LHCN-M2 (cell line): ENCODE measurements at regions not wholly inside any gene's neighbourhood (a gene's known extent, or its start where the extent isn't known, plus 50 kb on each side); places are given as distances from the start of the nearest gene placed in this dataset.
"Not testable (repeated sequence)": the region's sequence is repeated elsewhere in the genome, so short reads cannot be mapped to it uniquely, and the experiment has no call there.

Experiments
- DNase-seq: peaks from one replicate; pipeline ENCODE4 v3.0.0-alpha.2; 2012; ENCODE audit warnings: low read depth

DNA sequence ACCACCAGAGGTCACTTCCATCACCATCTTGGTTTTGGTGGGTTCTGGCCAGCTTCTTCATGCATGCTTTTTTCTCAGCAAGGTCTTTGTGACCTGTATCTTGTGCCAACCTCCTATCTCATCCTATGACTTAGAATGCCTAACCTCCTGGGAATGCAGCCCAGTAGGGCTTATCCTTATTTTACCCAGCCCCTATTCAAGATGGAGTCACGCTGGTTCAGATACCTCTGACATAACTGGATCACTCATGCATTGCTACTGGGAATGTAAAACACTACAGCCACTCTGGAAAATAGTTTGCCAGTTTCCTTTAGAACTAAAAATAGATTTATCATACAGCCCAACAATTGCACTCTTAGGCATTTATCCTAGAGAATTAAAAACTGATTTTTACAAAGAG is 219.2 kb downstream of the IRS1 start:
- DNase-seq, result no peak

- no peak for DNase-seq
Measured at GRCh38 chr2:226579519-226579918, 220.1 kb downstream of the IRS1 start.

GRCh38 chr2:226578879-226579278 is 220.7 kb downstream of the IRS1 start:
- DNase-seq, result peak; percentile 87

- peak; percentile 72 for DNase-seq
Measured at GRCh38 chr2:226578373-226578772, 221.2 kb downstream of the IRS1 start.

- DNase-seq, result peak; percentile 59
Measured at GRCh38 chr2:226575928-226576327, 223.7 kb downstream of the IRS1 start.

DNA sequence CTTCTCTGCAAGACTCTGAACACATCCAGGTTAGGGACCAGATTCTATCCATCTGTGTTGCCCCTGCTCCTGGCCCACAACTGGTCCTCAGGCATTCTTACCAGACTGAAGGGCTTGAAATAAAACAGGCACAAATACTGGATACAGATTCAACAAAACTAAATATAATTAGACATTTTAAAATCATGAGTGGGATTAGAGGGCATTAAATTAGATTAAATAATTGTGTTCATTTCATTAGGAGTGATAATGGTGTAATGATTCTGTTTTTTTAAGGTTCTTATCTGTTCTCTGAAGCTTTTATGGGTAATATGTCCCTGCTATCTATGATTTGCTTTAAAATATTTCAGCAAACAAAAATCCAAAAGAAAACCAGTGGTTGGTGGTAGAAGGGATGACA is 226.5 kb downstream of the IRS1 start:
- no peak for DNase-seq

GRCh38 chr2:226564667-226565066 is 235.0 kb downstream of the IRS1 start:
- no peak for DNase-seq

- DNase-seq, result no peak
Measured at GRCh38 chr2:226561962-226562361, 237.7 kb downstream of the IRS1 start.

GRCh38 chr2:226560325-226560724 is 239.3 kb downstream of the IRS1 start:
- DNase-seq, result no peak

DNA sequence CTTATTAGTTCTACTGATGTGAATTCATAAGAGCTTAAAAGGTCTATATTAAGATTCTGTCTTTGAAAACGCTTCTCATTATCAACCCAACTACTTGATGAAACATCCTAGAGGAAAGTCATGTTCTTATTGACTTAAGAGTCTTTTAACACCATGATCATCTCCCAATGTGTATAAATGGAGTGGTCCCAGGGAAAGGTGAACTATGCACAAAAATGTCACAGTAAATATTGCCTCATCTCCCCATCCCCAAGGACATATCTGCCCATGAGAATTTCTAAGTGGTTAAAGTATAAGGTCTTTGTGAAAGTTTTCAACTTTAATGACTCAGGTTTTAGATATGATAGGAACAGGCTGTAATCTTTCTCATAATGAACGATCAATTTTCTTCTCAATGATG is 240.1 kb downstream of the IRS1 start:
- no peak for DNase-seq

GRCh38 chr2:226558418-226558817 is 241.2 kb downstream of the IRS1 start:
- DNase-seq, result no peak

DNA sequence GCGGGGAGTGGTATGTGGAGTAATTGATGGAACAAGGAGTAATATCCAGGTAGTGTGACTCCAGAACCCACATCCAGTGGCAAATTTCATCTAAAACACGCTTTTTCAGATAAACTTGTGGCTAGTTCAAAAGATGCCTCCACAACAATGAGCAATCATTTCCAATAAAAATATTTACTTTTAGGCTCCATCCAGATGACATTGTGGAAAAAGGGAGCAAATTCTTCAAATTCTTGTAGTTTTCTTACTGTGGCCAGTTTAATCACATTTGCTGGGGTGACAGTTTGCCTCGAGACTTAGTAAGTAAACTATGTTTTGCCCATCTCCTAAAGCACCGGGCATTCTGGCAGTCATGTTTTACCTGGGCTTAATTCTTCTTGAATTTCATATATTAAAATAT is 243.6 kb downstream of the IRS1 start:
- DNase-seq, result peak; percentile 54

DNA sequence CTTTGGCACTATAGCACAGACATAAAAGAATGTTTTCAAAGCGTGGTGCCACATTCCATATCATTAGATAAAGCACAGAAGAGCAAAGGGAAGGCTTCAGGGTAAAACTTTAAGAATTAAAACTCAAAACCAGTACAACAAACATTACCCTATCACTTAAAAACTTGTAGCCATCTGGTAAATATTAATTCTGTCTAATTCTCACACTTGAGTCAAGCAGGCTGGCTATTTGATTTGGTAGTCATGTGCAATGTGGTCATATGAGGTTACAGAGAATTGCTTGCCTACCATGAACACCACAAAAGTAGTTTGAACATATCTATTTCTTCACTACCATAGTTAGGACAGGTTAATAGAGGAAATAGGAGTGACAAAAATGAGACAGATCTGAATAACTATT is 244.9 kb downstream of the IRS1 start:
- no peak for DNase-seq

DNA sequence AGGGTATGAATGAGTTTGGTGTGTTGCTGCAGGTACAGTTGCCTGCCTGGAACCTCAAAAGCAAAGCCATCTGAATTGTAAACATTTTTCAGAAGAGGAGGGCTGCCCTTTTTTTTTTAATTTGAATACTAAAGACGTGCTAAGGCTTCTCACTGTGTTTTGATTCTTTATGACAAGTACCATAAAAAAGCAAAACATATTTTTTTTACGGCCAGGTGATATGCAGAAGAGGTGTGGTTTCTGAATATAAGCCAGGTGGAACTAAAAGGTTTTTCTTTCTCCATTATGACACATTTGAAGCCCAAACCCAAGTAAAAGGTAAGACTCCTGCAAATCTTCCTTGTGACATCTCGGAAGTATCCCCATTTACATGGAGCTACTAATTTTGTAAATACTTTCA is 246.3 kb downstream of the IRS1 start:
- no peak for DNase-seq

DNA sequence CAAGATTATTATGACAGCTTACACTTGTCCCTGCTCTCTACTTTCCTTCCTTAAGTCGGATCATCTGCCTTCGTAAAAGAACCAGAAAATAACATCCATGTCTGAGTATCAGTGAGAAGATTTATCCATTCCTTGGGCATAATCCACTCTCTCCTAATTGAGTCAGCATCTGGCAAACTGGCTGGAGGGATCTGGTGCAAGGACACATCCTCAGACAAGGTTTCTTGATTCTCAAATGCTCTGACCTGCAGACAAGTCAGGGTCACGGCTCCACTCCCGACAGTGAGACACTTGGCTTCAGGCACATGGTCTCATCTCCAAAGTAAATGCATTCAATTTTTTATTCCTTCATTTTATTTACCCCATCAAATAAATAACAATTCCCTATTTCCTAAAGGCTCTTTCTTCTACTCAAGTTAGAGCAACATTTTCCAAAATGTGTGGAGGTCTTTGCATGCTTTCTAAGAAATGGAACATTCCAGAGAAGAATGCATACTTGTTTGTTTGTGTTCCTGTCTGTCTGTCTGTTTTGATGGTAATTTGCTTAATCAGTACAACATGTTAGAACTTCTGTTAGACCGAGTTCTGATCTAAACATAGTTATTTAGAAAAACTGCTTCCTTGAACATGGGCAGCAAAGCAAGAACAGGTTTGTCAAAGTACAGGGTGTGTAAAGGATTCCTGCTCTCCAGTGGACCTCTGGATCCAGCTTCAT is 246.9 kb downstream of the IRS1 start:
- no peak for DNase-seq

GRCh38 chr2:226551522-226552250 is 247.9 kb downstream of the IRS1 start:
- DNase-seq, result no peak

- DNase-seq, result no peak
Measured at GRCh38 chr2:226550801-226551200, 248.8 kb downstream of the IRS1 start.

GRCh38 chr2:226548732-226549131 is 250.9 kb downstream of the IRS1 start:
- DNase-seq, result peak; percentile 42

- peak; percentile 32 for DNase-seq
Measured at GRCh38 chr2:226544596-226545210, 254.9 kb downstream of the IRS1 start.

- DNase-seq, result no peak
Measured at GRCh38 chr2:226540204-226540994, 259.2 kb downstream of the IRS1 start.

- DNase-seq, result no peak
Measured at GRCh38 chr2:226536410-226536809, 263.2 kb downstream of the IRS1 start.

DNA sequence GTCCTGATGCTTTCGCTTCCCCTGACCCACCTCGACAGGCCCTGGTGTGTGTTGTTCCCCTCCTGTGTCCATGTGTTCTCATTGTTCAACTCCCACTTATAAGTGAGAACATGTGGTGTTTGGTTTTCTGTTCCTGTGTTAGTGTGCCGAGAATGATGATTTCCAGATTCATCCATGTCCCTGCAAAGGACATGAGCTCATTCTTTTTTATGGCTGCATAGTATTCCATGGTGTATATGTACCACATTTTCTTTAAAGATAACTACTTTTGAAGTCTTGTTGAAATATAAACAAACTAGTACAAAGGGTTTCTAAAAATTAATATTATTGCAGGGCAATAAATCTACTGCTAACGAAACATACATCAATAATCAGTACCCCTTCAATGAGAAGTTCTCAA is 266.6 kb downstream of the IRS1 start:
- not testable (repeated sequence) for DNase-seq
